ENCODE measurements at regions not wholly inside any gene's neighbourhood (a gene's known extent, or its start where the extent isn't known, plus 50 kb on each side); places are given as distances from the start of the nearest gene placed in this dataset.

DNA sequence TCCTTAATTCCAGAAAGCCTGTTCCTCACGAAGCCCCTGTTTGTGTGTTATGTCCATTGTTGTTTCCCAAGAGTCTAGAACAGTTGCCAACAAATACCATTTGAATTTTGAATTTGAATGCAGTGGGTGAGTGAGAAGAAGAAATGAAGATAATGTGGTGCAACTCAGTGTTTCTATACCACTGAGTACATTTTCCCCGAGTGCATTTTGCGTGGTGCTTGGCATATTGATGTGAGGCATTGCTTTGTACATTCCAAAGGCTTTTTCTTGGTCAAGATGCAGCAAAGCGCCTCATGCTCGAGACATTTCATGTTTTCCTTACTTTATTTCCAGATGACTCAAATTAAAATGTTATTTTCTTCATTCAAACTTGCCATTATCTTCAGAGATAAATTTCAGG lies 253.1 kb upstream of the RPS6KA3 start:
- no peaks in the 10 kb centered on the region for H3K36me3 Mint-ChIP-seq (ENCODE audit: low read depth)
- H3K9me3 Mint-ChIP-seq, result no peaks in the 10 kb centered on the region
- no peak overlapping the region for H3K27ac Mint-ChIP-seq
- H3K4me1 Mint-ChIP-seq (ENCODE audit: low read depth), result peaks cover 48% of the 10 kb centered on the region
- H3K27me3 Mint-ChIP-seq, result peaks cover 4% of the 10 kb centered on the region
- no peak overlapping the region for H3K4me3 Mint-ChIP-seq

DNA sequence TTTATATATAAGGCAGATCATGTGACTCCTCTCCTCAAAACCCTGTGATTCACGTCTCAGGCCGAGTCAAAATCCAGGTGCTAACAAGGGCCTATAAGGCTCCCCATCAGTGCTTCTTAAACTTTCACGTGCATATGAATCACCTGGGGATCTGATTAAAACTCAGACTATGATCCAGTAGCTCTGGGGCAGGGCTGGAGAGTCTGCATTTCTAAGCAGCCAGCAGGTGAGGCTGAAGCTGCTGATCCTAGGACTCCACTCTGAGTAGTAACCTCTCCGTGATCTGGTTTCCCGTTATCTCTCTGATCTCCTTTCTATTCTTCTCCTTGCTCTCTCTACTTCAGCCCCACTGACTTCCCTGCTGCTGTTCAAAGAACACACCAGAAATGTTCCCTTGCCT lies 252.4 kb upstream of the RPS6KA3 start:
- Mint-ChIP-seq H3K4me1 (ENCODE audit: low read depth) (peaks cover 51% of the 10 kb centered on the region), H3K27me3 (peaks cover 4% of the 10 kb centered on the region), H3K36me3 (ENCODE audit: low read depth) (no peaks in the 10 kb centered on the region), H3K4me3 (no peak overlapping the region), H3K9me3 (no peaks in the 10 kb centered on the region), H3K27ac (peak overlapping the region; percentile 43)

DNA sequence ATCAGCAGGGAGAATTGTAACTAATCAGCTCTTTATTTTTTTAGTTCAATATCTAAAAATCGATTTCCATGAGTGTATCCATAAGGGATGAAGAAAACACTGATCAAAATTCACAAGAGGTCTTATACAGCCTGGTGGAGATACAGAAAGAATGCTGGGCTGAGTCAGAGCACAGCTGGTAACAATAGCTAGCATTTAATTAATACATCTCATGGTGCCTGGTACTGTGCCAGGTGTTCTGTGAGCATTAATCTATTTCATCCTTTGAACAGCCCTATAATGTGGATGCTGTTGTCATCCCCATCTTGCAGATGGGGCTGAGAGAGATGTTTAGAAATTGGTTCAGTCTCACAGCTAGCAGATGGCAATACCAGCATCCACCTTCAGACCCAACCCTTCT lies 250.9 kb upstream of the RPS6KA3 start:
- Mint-ChIP-seq H3K4me1 (ENCODE audit: low read depth) (peaks cover 53% of the 10 kb centered on the region), H3K4me3 (no peak overlapping the region), H3K27me3 (peaks cover 4% of the 10 kb centered on the region), H3K9me3 (no peaks in the 10 kb centered on the region), H3K27ac (no peak overlapping the region), H3K36me3 (ENCODE audit: low read depth) (no peaks in the 10 kb centered on the region)

DNA sequence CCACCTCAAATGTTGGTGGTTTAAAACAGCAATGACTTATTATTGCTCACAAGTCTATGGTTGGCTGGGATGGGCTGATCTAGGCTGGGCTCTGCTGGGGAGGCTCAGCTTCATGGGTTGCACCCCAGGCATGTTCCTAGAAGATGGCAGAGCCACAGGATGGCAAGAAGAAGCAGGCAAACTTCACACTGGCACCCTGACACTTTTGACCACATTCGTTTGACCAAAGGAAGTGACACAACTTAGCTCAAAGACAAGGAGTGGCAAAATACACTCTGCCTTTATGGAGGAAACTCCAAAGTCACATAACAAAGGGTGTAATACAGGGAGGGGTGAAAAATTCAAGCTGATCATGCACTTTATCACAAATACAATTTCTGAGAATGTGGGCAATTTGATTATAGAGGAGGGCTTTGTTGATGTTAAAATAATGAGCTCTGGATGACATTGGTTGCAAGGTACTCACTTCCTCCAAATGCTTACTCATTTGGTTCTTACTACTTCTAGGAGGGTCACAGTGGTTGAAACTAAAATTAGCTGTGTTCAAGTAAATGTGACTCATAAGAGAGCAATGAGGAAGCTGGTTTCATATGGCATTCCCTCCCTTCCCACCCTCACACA lies 249.2 kb upstream of the RPS6KA3 start:
- Mint-ChIP-seq H3K36me3 (ENCODE audit: low read depth) (no peaks in the 10 kb centered on the region), H3K27me3 (peaks cover 4% of the 10 kb centered on the region), H3K9me3 (no peaks in the 10 kb centered on the region), H3K4me3 (peak overlapping the region; percentile 17), H3K4me1 (ENCODE audit: low read depth) (peaks cover 53% of the 10 kb centered on the region), H3K27ac (peak overlapping the region; percentile 95)

DNA sequence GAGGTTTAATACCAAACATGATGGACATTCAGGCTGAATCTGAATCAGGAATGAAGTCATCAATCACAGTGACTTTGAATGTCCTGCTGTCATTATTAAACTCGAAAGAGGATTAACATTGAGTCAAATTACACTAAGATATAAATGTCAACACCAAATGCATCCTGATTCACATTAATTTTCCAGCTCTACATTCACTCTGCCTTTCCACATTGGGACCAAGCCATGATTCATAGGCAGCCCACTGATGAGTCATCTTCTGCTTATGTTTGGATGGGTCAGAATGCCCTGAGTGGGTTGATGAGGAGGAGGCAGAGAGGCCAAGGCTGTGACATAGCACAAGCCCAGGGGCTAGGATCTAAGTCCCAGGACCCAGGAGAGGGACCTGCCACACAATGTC lies 247.6 kb upstream of the RPS6KA3 start:
- Mint-ChIP-seq H3K27me3 (peaks cover 4% of the 10 kb centered on the region), H3K4me1 (ENCODE audit: low read depth) (peaks cover 51% of the 10 kb centered on the region), H3K36me3 (ENCODE audit: low read depth) (no peaks in the 10 kb centered on the region), H3K4me3 (peak overlapping the region; percentile 9), H3K27ac (peak overlapping the region; percentile 95), H3K9me3 (no peaks in the 10 kb centered on the region)

DNA sequence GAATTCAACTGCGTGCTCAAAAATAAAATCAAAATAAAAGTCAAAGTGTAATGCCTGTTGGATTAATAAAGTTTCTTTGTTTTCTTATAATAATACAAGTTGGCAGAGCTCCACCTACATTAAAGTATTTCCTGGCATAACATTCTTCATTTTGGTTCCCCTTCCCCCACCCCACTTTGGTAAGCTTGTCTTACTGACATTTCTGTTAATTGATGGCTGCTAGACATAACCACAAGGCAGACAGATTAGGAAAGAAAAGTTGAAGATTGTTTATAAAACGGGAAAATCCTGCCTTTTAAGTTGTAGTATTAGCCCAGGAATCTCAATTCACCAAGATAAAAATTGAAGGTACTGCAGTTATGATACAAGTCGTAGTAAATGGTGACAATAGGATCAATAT lies 246.5 kb upstream of the RPS6KA3 start:
- H3K4me3 Mint-ChIP-seq, result no peak overlapping the region
- H3K9me3 Mint-ChIP-seq, result no peaks in the 10 kb centered on the region
- H3K4me1 Mint-ChIP-seq (ENCODE audit: low read depth), result peaks cover 41% of the 10 kb centered on the region
- no peak overlapping the region for H3K27ac Mint-ChIP-seq
- H3K27me3 Mint-ChIP-seq, result peaks cover 5% of the 10 kb centered on the region
- H3K36me3 Mint-ChIP-seq (ENCODE audit: low read depth), result no peaks in the 10 kb centered on the region

DNA sequence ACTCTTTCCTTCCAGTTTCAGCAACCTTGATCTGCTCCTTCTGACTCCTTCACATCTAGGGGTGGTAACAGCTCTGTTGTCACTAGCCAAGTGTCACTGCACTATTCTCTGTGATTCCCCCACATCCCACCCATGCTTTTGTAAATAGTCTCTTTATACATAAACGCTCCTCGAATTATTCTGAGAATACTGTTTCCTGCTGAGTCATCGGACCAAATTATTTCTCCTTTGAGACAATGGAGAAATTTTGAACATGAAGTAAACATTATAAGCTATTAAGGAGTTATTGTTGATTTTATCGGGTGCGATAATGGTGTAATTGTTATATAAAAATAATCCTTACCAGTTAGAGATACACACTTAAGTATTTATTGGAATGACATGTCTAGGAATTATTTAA lies 245.1 kb upstream of the RPS6KA3 start:
- no peaks in the 10 kb centered on the region for H3K36me3 Mint-ChIP-seq (ENCODE audit: low read depth)
- no peaks in the 10 kb centered on the region for H3K9me3 Mint-ChIP-seq
- peaks cover 37% of the 10 kb centered on the region for H3K4me1 Mint-ChIP-seq (ENCODE audit: low read depth)
- no peak overlapping the region for H3K4me3 Mint-ChIP-seq
- no peak overlapping the region for H3K27ac Mint-ChIP-seq
- H3K27me3 Mint-ChIP-seq, result peaks cover 7% of the 10 kb centered on the region

DNA sequence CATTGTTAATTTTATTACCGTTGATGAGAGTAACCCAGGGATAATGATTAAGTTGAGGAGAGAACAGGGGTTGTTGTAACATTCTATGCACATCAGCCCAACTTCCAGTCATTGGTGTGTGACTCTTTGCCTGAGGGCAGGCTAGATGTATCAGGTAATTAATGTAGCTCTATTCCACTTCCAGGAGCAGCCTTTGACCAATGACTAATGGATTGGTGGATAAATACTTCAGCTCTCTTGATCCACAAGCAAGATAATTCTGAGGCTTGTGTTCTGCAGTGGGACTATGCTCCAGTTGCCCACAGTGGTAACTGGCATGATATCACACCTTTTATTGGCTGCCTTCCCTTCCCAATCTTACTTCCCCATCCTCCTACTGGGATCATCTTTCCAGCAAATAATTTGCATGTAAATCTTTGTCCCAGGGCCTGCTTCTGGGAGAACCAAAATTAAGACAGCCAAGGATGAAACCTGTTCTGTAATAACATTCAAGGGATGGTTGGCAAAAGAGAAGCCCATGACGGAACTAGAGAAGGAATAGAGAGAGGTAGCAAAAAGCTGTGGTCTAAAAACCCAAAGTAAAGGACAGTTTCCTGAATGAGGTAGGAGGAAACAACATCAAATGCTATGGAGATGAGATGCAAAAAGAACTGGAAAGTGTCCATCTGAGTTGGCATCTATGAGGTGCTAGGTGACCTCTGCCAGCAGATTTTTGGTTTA lies 241.4 kb upstream of the RPS6KA3 start:
- H3K9me3 Mint-ChIP-seq, result no peaks in the 10 kb centered on the region
- H3K4me3 Mint-ChIP-seq, result no peak overlapping the region
- H3K27me3 Mint-ChIP-seq, result peaks cover 12% of the 10 kb centered on the region
- no peak overlapping the region for H3K27ac Mint-ChIP-seq
- peaks cover under 1% of the 10 kb centered on the region for H3K4me1 Mint-ChIP-seq (ENCODE audit: low read depth)
- H3K36me3 Mint-ChIP-seq (ENCODE audit: low read depth), result no peaks in the 10 kb centered on the region

DNA sequence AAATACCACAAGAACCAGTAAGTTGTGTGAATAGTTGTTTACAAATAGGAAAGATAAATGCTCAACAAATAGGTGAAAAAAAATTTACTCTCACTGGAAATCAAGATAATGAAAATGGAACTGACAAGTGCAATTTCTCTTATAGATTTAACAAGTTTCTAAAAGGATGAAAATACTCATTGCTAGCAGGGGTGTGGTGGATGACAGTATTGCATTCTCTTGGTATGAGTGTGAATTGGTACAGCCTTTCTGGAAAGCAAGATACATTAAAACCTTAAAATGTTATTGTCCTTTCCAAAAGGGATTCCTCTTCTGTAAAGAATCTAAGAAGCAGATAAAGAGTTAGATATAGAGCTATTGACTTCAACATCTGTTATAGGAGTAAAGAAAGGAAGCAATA lies 240.0 kb upstream of the RPS6KA3 start:
- peaks cover 12% of the 10 kb centered on the region for H3K27me3 Mint-ChIP-seq

DNA sequence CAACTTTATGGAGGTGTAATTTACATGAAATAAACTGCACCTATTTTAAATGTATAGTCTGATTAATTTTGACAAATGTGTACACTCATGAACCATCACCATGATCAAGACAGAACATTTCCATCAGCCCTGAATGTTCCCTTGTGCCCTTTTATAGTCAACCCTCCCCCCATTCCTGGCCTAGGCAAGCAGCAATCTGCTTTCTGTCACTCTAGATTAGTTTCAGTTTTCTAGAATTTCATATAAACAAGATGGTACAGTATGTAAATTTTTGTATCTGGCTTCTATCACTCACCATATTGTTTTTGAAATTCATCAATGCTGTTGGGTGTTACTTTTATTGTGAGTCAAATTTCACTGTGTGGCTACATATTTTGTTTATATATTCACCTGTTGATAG lies 234.2 kb upstream of the RPS6KA3 start:
- Mint-ChIP-seq H3K27me3 (peaks cover 6% of the 10 kb centered on the region), H3K4me3 (no peak overlapping the region)

More for the DNA sequence above, 240.0 kb upstream of the RPS6KA3 start:
- no peaks in the 10 kb centered on the region for H3K9me3 Mint-ChIP-seq
- no peak overlapping the region for H3K27ac Mint-ChIP-seq
- no peaks in the 10 kb centered on the region for H3K4me1 Mint-ChIP-seq (ENCODE audit: low read depth)
- no peaks in the 10 kb centered on the region for H3K36me3 Mint-ChIP-seq (ENCODE audit: low read depth)
- H3K4me3 Mint-ChIP-seq, result no peak overlapping the region

DNA sequence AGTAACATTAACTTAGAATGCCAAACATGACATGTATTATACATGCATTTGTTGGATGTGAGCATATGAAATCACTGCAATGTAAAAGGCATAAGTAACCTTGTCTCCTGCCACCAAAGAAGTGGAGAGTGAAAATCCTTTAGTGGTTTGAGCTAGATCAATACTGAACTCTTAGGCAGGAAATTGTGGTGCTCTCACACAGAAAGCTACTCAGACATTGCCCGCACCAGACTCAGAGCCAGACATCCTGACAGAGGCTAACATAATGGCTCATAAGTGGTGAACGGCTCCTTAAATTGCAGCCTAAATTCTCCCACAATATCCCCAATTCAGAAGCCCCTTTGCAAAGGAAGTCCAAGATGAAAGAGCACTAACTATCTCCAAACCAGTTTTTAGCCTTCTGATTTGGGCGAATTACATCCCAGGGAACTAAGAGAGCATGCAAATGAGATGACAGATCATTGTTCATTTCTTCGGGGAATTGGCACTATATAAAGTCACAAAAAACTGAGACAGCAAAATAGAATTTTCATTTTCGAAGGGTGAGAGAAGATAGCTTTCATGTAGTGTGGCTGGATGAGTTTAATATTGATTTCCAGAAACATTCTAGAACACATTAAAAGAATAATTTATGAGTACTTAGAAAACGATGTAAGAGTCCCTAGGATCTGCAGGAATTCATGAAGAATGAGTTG lies 233.6 kb upstream of the RPS6KA3 start:
- Mint-ChIP-seq H3K4me1 (ENCODE audit: low read depth) (peaks cover 15% of the 10 kb centered on the region), H3K27me3 (peaks cover 6% of the 10 kb centered on the region), H3K27ac (no peak overlapping the region), H3K4me3 (peak overlapping the region; percentile 13), H3K9me3 (no peaks in the 10 kb centered on the region), H3K36me3 (ENCODE audit: low read depth) (no peaks in the 10 kb centered on the region)

More for the DNA sequence above, 234.2 kb upstream of the RPS6KA3 start:
- Mint-ChIP-seq H3K27ac (no peak overlapping the region), H3K4me1 (ENCODE audit: low read depth) (peaks cover 15% of the 10 kb centered on the region), H3K9me3 (no peaks in the 10 kb centered on the region), H3K36me3 (ENCODE audit: low read depth) (no peaks in the 10 kb centered on the region)

DNA sequence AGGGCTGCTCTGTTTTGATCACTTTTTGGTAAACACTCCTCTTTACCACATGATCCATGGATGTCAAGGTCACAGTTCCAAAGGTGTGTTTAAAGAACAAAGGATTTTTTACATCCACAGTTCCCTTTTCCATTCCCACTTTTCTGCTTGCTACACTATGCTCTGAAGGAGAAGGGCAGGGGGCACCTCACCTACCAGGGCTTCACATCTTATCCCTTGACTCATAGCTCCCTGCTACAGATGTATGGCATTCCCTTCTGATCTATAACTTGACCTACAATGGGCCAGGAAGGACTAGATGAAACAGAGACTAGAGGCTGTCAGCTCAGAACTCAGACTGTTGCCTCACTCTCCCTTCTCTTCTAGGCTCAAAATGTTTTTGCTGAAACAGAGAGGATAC lies 233.1 kb upstream of the RPS6KA3 start:
- Mint-ChIP-seq H3K9me3 (no peaks in the 10 kb centered on the region), H3K36me3 (ENCODE audit: low read depth) (no peaks in the 10 kb centered on the region), H3K27ac (no peak overlapping the region), H3K4me1 (ENCODE audit: low read depth) (peaks cover 15% of the 10 kb centered on the region), H3K27me3 (peaks cover 6% of the 10 kb centered on the region), H3K4me3 (no peak overlapping the region)

DNA sequence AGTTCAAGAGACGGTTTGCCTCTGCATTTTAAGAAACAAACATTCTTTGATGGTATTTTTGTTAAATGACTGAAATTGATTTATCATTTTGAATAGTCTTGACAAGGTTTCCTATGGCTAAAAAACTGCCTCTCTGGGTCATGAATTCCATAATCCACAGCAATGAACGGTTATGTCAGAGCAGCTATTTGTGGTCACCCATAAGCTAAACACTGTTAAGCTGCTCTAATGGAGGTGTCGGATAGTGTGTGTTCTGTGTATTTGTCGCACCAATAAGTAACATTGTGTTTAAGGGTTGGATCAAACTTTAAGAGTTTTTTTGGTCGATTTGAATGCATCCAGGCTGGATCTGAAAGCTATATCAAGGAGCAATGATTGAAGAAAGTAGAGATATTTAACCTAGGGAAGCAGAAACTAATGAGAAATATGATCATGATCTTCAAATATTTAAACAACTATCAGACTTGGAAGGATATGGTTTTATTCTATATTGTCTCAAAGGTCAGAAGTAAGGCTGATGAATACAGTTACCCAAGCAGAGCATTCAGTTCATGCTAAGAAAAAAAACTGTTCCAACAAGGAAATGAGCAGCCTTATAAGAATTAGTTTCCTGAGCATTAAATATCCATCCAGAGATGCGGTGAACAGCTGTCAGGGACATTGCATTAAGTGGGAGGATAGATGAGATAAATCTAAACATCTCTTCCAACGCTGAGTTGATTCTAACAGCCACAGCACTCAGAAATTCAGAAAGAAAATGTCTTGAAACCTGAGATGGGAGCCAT lies 232.3 kb upstream of the RPS6KA3 start:
- Mint-ChIP-seq H3K36me3 (ENCODE audit: low read depth) (no peaks in the 10 kb centered on the region), H3K9me3 (no peaks in the 10 kb centered on the region), H3K27ac (no peak overlapping the region), H3K4me1 (ENCODE audit: low read depth) (peaks cover 15% of the 10 kb centered on the region), H3K4me3 (no peak overlapping the region), H3K27me3 (peaks cover 6% of the 10 kb centered on the region)

DNA sequence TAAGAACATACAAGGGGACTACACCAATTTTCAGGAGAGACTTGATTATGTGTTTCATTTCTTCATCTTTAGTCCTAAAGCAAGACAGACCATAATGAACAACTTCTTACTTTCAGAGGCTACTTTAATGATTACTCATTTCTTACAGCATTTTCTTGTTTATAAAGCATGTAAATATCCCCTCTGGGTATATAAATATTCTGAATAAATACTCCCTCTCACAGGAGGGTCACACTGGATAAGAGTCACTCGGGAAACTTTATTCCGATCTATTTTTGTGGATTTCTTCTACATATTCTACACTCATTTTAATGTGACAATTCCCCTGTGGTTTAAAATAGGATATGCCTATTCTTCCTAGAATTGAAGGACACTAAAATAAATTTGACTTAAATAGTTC lies 228.9 kb upstream of the RPS6KA3 start:
- H3K27me3 Mint-ChIP-seq, result peaks cover 6% of the 10 kb centered on the region
- H3K4me1 Mint-ChIP-seq (ENCODE audit: low read depth), result peaks cover 9% of the 10 kb centered on the region
- no peaks in the 10 kb centered on the region for H3K36me3 Mint-ChIP-seq (ENCODE audit: low read depth)
- no peak overlapping the region for H3K27ac Mint-ChIP-seq
- H3K9me3 Mint-ChIP-seq, result no peaks in the 10 kb centered on the region
- H3K4me3 Mint-ChIP-seq, result no peak overlapping the region

DNA sequence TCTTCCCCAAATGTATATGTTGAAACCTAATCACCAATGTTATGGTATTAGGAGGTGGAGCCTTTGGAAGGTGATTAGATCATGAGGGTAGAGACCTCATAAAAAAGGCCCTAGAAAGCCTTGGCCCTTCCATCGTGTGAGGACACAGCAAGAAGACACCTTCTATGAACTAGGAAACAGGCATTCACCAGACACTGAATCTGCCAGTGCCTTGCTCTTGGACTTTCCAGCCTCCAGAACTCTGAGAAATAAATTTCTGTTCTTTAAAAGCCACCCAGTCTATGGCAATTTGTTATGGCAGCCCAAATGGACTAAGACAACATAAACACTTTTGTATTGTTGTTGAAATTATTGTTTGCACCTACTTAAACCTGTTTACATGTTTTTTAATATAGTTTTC lies 221.8 kb upstream of the RPS6KA3 start:
- Mint-ChIP-seq H3K4me1 (ENCODE audit: low read depth) (peaks cover 15% of the 10 kb centered on the region), H3K9me3 (no peaks in the 10 kb centered on the region), H3K4me3 (no peak overlapping the region), H3K36me3 (ENCODE audit: low read depth) (no peaks in the 10 kb centered on the region), H3K27ac (no peak overlapping the region), H3K27me3 (no peaks in the 10 kb centered on the region)

All from stimulated activated naive CD8-positive, alpha-beta T cell treated with anti-CD3 and anti-CD28 coated beads, Interleukin-15, Interleukin-2, amounts not matched to agents 100 ng/mL and 50 ng/mL, for 24 hours (primary cell).